SK-N-SH (cell line): ENCODE measurements at regions not wholly inside any gene's neighbourhood (a gene's known extent, or its start where the extent isn't known, plus 50 kb on each side); places are given as distances from the start of the nearest gene placed in this dataset.

ENCODE experiments used
- CTCF ChIA-PET: fragments of 300-600, 350-600 bp; formaldehyde crosslinking; extraction: SDS; loops from one replicate; lab custom pipeline; 2021; lab: Yijun Ruan, JAX
- POLR2A ChIA-PET: fragments of 350-600 bp; sonication (Branson Sonifier 250); formaldehyde crosslinking; extraction: SDS; loops from one replicate; lab custom pipeline; 2020; ENCODE audit warnings: antibody characterized with exemption, inconsistent platforms; lab: Yijun Ruan, JAX
- DNase-seq: peaks from one replicate; pipeline ENCODE4 v3.0.0; 2012
- H2AFZ ChIP-seq: fragments of 200-600 bp; sonication (generic); 2 replicates; pipeline ENCODE4 v1.8.1; 2016; ENCODE audit warnings: antibody characterized with exemption, mild to moderate bottlenecking, low read depth
- H3F3A ChIP-seq: fragments of 200-600 bp; sonication (generic); replicated peaks from 2 replicates; pipeline ENCODE3; 2016; ENCODE audit warnings: antibody characterized with exemption, mild to moderate bottlenecking; ENCODE audit not compliant: insufficient read depth
- H3K27ac ChIP-seq, 2 experiments: fragments of 200-500 bp in 1 of 2; fragments of 200-600 bp in 1 of 2; sonication (Bioruptor generic) in 1 of 2; sonication (generic), shearing (Covaris generic) in 1 of 2; 2 replicates each; pipeline versions ENCODE4 v1.5.1 to v1.6.1; 2014 to 2016; ENCODE audit warnings: low read depth in 2 of 2, inconsistent platforms in 1 of 2, low read length in 1 of 2, mild to moderate bottlenecking in 1 of 2, mixed read lengths in 1 of 2
- H3K27me3 ChIP-seq: fragments of 200-600 bp; sonication (generic), shearing (Covaris generic); 2 replicates; pipeline ENCODE4 v1.6.1; 2016; ENCODE audit warnings: mixed run types; ENCODE audit not compliant: insufficient read depth
- H3K36me3 ChIP-seq, 2 experiments: fragments of 200-500 bp in 1 of 2; fragments of 200-600 bp in 1 of 2; sonication (Bioruptor generic) in 1 of 2; sonication (generic) in 1 of 2; replicated peaks in 1 of 2; 2 replicates each; pipeline versions ENCODE3 to v1.5.1; 2014 to 2016; ENCODE audit warnings: low read length in 1 of 2, mild to moderate bottlenecking in 1 of 2; ENCODE audit not compliant: insufficient read depth in 2 of 2, control insufficient read depth in 1 of 2
- H3K4me1 ChIP-seq, 2 experiments: fragments of 200-500 bp in 1 of 2; fragments of 200-600 bp in 1 of 2; sonication (Bioruptor generic) in 1 of 2; sonication (generic), shearing (Covaris generic) in 1 of 2; 2 replicates each; pipeline versions ENCODE4 v1.5.1 to v1.6.1; 2014 to 2016; ENCODE audit warnings: low read depth in 1 of 2, low read length in 1 of 2, mixed run types in 1 of 2; ENCODE audit not compliant: insufficient read depth in 2 of 2, control insufficient read depth in 1 of 2
- H3K4me2 ChIP-seq: fragments of 200-600 bp; sonication (generic), shearing (Covaris generic); 2 replicates; pipeline ENCODE4 v1.6.1; 2017; ENCODE audit warnings: mixed run types
- H3K4me3 ChIP-seq, 2 experiments: fragments of 200-500 bp in 1 of 2; fragments of 200-600 bp in 1 of 2; sonication (Bioruptor generic) in 1 of 2; sonication (generic), shearing (Covaris generic) in 1 of 2; 2 replicates each; pipeline versions ENCODE4 v1.5.1 to v1.8.1; 2014 to 2016; ENCODE audit warnings: low read depth in 2 of 2, inconsistent platforms in 1 of 2, low read length in 1 of 2, mild to moderate bottlenecking in 1 of 2, mixed read lengths in 1 of 2, moderate library complexity in 1 of 2
- H3K79me2 ChIP-seq: fragments of 200-600 bp; sonication (generic); 2 replicates; pipeline ENCODE4 v1.8.1; 2017; ENCODE audit warnings: mild to moderate bottlenecking; ENCODE audit not compliant: insufficient read depth
- H3K9ac ChIP-seq: fragments of 200-600 bp; sonication (generic); 2 replicates; pipeline ENCODE4 v1.6.1; 2017; ENCODE audit warnings: mixed run types
- H3K9me2 ChIP-seq: fragments of 200-600 bp; sonication (generic); 2 replicates; pipeline ENCODE4 v1.6.1; 2017; ENCODE audit warnings: mixed run types
- H3K9me3 ChIP-seq: fragments of 200-600 bp; sonication (generic); 2 replicates; pipeline ENCODE4 v1.6.1; 2017; ENCODE audit warnings: mixed run types, mild to moderate bottlenecking, moderate library complexity
- H4K20me1 ChIP-seq: fragments of 200-600 bp; sonication (generic); 2 replicates; pipeline ENCODE4 v1.6.1; 2017; ENCODE audit warnings: mild to moderate bottlenecking, mixed run types; ENCODE audit not compliant: insufficient read depth
- ELF1 ChIP-seq: IDR thresholded peaks from 2 replicates; pipeline ENCODE4 v1.4.0; 2012
- EP300 ChIP-seq, 2 experiments: IDR thresholded peaks; 2 replicates each; pipeline versions ENCODE4 v1.4.0 to v1.6.1; 2012; ENCODE audit warnings: borderline replicate concordance in 1 of 2, low read depth in 1 of 2, low read length in 1 of 2
- FOSL2 ChIP-seq: IDR thresholded peaks from 2 replicates; pipeline ENCODE4 v1.4.0; 2012; ENCODE audit warnings: low read depth, mild to moderate bottlenecking, moderate library complexity, borderline replicate concordance
- FOXM1 ChIP-seq: IDR thresholded peaks from 2 replicates; pipeline ENCODE4 v1.4.0; 2012; ENCODE audit warnings: low read depth, mild to moderate bottlenecking
- GATA2 ChIP-seq: sonication (generic); formaldehyde crosslinking; IDR thresholded peaks from 2 replicates; pipeline ENCODE4 v1.5.0; 2020; ENCODE audit warnings: mild to moderate bottlenecking, missing genetic modification reagents
- JUND ChIP-seq: IDR thresholded peaks from 2 replicates; pipeline ENCODE4 v1.4.0; 2012
- MEF2A ChIP-seq: IDR thresholded peaks from 2 replicates; pipeline ENCODE4 v1.4.0; 2012; ENCODE audit warnings: low read depth, borderline replicate concordance
- POLR2AphosphoS5 ChIP-seq: IDR thresholded peaks from 2 replicates; pipeline ENCODE4 v1.6.1; 2012; ENCODE audit warnings: low read depth, low read length
- RCOR1 ChIP-seq: fragments of 150-350 bp; IDR thresholded peaks from 2 replicates; pipeline ENCODE4 v1.6.1; 2017; ENCODE audit warnings: antibody characterized with exemption, low read length
- SMC3 ChIP-seq: IDR thresholded peaks from 2 replicates; pipeline ENCODE4 v1.6.1; 2012; ENCODE audit warnings: low read depth, low read length, improper control_type of control experiment
- TAF1 ChIP-seq: IDR thresholded peaks from 2 replicates; pipeline ENCODE4 v1.6.1; 2012; ENCODE audit warnings: low read depth, mild to moderate bottlenecking, low read length, moderate library complexity, borderline replicate concordance
- YY1 ChIP-seq: IDR thresholded peaks from 2 replicates; pipeline ENCODE4 v1.4.0; 2012; ENCODE audit warnings: low read depth, mild to moderate bottlenecking
- WGBS: methylation state at CpG from one replicate; pipeline ENCODE4 v1.1.6; 2017; ENCODE audit warnings: low lambda C conversion rate; 5-methylcytosine and 5-hydroxymethylcytosine counted together
- TF ChIP-seq, protein P1 (sequence below): IDR thresholded peaks from 2 replicates; pipeline ENCODE4 v1.6.1; 2012; ENCODE audit warnings: mild to moderate bottlenecking, low read depth, low read length, moderate library complexity
- TF ChIP-seq, protein P2 (sequence below): fragments of 150-350 bp; IDR thresholded peaks from 2 replicates; pipeline ENCODE4 v1.6.1; 2016; ENCODE audit warnings: mild to moderate bottlenecking, low read depth, low read length
- TF ChIP-seq, protein P3 (sequence below): IDR thresholded peaks from 2 replicates; pipeline ENCODE4; 2012
- TF ChIP-seq, protein P4 (sequence below): IDR thresholded peaks from 2 replicates; pipeline ENCODE4 v1.4.0; 2012; ENCODE audit warnings: low read depth, borderline replicate concordance
- TF ChIP-seq, protein P5 (sequence below): fragments of 150-350 bp; IDR thresholded peaks from 2 replicates; pipeline ENCODE4 v1.6.1; 2017; ENCODE audit warnings: antibody characterized with exemption, low read length, low read depth, borderline replicate concordance

DNA sequence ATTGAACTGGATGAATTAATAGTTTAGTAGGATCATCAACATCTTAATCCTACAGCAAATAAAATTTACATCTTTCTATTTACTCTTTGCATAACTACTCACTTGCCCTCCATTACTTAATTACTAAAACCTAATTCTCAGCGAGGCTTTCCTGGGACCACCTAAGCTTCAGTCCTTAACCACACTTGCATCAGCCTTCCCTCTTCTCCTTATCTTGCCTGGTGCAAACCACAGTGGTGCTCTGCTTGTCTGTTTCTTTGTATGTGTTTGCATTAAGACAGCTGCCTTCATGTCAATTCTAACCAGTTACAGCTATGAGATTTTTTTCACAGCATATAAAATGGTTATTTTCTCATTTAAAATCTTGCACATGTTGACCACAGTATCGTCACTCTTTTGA, 72.6 kb upstream of the ZNF92 start:
- ChIA-PET POLR2A (no interaction called here), CTCF (interaction anchor here (0.6 to 4.8 kb wide), 6 partner anchors 11 to 350 kb away, joined by 3 to 32 read pairs (median 4); no protein-coding TSS in a partner anchor)
- no peaks in the 10 kb centered on the region for H3K27me3 ChIP-seq
- H3K27ac ChIP-seq, result no peak overlapping the region
- no peak overlapping the region for H3K9ac ChIP-seq
- H3K4me1 ChIP-seq, result peaks cover 0 to 12% of the 10 kb centered on the region in 2 experiments; a peak in 2 of 4 replicates
- H3K36me3 ChIP-seq, result no peaks in the 10 kb centered on the region
- no peak overlapping the region for H3K4me3 ChIP-seq
- no peaks in the 10 kb centered on the region for H3K79me2 ChIP-seq
- no peak overlapping the region for H2AFZ ChIP-seq
- H3K9me2 ChIP-seq, result no peaks in the 10 kb centered on the region; the same call in 1 of the 2 replicates
- H3F3A ChIP-seq, result no peaks in the 10 kb centered on the region
- H3K4me2 ChIP-seq, result no peak overlapping the region
- 56% methylated on average over 2 of the region's 2 CpGs for WGBS
- H3K9me3 ChIP-seq, result no peaks in the 10 kb centered on the region
- TF ChIP-seq, protein P1, sequence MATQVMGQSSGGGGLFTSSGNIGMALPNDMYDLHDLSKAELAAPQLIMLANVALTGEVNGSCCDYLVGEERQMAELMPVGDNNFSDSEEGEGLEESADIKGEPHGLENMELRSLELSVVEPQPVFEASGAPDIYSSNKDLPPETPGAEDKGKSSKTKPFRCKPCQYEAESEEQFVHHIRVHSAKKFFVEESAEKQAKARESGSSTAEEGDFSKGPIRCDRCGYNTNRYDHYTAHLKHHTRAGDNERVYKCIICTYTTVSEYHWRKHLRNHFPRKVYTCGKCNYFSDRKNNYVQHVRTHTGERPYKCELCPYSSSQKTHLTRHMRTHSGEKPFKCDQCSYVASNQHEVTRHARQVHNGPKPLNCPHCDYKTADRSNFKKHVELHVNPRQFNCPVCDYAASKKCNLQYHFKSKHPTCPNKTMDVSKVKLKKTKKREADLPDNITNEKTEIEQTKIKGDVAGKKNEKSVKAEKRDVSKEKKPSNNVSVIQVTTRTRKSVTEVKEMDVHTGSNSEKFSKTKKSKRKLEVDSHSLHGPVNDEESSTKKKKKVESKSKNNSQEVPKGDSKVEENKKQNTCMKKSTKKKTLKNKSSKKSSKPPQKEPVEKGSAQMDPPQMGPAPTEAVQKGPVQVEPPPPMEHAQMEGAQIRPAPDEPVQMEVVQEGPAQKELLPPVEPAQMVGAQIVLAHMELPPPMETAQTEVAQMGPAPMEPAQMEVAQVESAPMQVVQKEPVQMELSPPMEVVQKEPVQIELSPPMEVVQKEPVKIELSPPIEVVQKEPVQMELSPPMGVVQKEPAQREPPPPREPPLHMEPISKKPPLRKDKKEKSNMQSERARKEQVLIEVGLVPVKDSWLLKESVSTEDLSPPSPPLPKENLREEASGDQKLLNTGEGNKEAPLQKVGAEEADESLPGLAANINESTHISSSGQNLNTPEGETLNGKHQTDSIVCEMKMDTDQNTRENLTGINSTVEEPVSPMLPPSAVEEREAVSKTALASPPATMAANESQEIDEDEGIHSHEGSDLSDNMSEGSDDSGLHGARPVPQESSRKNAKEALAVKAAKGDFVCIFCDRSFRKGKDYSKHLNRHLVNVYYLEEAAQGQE, result no peak
- TF ChIP-seq ELF1 (no peak), FOSL2 (no peak), FOXM1 (no peak), MEF2A (no peak), EP300 (IDR thresholded peaks at IDR 0.05; ENCODE audit: borderline replicate concordance in 1 of 2, low read depth in 1 of 2, low read length in 1 of 2) (no peak), TAF1 (no peak), RCOR1 (no peak), YY1 (no peak), JUND (no peak)
- TF ChIP-seq, protein P2, sequence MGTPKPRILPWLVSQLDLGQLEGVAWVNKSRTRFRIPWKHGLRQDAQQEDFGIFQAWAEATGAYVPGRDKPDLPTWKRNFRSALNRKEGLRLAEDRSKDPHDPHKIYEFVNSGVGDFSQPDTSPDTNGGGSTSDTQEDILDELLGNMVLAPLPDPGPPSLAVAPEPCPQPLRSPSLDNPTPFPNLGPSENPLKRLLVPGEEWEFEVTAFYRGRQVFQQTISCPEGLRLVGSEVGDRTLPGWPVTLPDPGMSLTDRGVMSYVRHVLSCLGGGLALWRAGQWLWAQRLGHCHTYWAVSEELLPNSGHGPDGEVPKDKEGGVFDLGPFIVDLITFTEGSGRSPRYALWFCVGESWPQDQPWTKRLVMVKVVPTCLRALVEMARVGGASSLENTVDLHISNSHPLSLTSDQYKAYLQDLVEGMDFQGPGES, result no peak
- TF ChIP-seq, protein P3, sequence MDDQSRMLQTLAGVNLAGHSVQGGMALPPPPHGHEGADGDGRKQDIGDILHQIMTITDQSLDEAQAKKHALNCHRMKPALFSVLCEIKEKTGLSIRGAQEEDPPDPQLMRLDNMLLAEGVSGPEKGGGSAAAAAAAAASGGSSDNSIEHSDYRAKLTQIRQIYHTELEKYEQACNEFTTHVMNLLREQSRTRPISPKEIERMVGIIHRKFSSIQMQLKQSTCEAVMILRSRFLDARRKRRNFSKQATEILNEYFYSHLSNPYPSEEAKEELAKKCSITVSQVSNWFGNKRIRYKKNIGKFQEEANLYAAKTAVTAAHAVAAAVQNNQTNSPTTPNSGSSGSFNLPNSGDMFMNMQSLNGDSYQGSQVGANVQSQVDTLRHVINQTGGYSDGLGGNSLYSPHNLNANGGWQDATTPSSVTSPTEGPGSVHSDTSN, result no peak
- DNase-seq, result no peak
- H4K20me1 ChIP-seq, result no peaks in the 10 kb centered on the region

DNA sequence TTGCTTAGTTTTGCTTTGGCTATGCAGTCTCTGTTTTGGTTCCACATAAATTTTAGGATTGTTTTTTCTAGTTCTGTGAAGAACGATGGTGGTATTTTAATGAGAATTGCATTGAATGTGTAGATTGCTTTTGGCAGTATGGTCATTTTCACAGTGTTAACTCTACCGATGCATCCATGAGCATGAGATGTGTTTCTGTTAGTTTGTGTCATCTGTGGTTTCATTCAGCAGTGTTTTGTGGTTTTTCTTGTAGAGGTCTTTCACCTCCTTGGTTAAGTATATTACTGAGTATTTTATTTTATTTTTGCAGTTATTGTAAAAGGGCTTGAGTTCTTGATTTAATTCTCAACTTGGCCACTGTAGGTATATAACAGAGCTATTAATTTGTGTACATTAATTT, 78.2 kb upstream of the ZNF92 start:
- no peak for DNase-seq
- no peak overlapping the region for H3K27ac ChIP-seq
- H3K9me3 ChIP-seq, result no peaks in the 10 kb centered on the region
- H3K79me2 ChIP-seq, result no peaks in the 10 kb centered on the region
- no peak overlapping the region for H3K9ac ChIP-seq
- H3F3A ChIP-seq, result no peaks in the 10 kb centered on the region
- no peak overlapping the region for H3K4me2 ChIP-seq
- no peak overlapping the region for H2AFZ ChIP-seq
- no peaks in the 10 kb centered on the region for H3K27me3 ChIP-seq
- no peaks in the 10 kb centered on the region for H3K4me1 ChIP-seq
- no peaks in the 10 kb centered on the region; the same call in 1 of the 2 replicates for H3K9me2 ChIP-seq
- 87% methylated on average over 2 of the region's 2 CpGs for whole genome bisulfite sequencing
- POLR2A ChIA-PET, result no interaction called here
- no peaks in the 10 kb centered on the region for H4K20me1 ChIP-seq
- CTCF ChIA-PET, result interaction anchor here (0.8 kb wide), 1 partner anchor 13 kb away, joined by 4 read pairs; no protein-coding TSS in a partner anchor
- H3K4me3 ChIP-seq, result no peak overlapping the region
- H3K36me3 ChIP-seq, result no peaks in the 10 kb centered on the region
- TF ChIP-seq, protein P1, result no peak
- TF ChIP-seq POLR2AphosphoS5 (no peak), GATA2 (no peak), SMC3 (no peak), JUND (no peak)
- TF ChIP-seq, protein P4, sequence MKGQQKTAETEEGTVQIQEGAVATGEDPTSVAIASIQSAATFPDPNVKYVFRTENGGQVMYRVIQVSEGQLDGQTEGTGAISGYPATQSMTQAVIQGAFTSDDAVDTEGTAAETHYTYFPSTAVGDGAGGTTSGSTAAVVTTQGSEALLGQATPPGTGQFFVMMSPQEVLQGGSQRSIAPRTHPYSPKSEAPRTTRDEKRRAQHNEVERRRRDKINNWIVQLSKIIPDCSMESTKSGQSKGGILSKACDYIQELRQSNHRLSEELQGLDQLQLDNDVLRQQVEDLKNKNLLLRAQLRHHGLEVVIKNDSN, result no peak
- TF ChIP-seq, protein P5, sequence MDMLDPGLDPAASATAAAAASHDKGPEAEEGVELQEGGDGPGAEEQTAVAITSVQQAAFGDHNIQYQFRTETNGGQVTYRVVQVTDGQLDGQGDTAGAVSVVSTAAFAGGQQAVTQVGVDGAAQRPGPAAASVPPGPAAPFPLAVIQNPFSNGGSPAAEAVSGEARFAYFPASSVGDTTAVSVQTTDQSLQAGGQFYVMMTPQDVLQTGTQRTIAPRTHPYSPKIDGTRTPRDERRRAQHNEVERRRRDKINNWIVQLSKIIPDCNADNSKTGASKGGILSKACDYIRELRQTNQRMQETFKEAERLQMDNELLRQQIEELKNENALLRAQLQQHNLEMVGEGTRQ, result no peak
